Fibroblast of skin of right quadriceps (primary cell): ENCODE measurements at regions not wholly inside any gene's neighbourhood (a gene's known extent, or its start where the extent isn't known, plus 50 kb on each side); places are given as distances from the start of the nearest gene placed in this dataset.

Experiments used
- DNase-seq: peaks from one replicate; pipeline ENCODE4 v3.0.0-alpha.2; 2013

DNA sequence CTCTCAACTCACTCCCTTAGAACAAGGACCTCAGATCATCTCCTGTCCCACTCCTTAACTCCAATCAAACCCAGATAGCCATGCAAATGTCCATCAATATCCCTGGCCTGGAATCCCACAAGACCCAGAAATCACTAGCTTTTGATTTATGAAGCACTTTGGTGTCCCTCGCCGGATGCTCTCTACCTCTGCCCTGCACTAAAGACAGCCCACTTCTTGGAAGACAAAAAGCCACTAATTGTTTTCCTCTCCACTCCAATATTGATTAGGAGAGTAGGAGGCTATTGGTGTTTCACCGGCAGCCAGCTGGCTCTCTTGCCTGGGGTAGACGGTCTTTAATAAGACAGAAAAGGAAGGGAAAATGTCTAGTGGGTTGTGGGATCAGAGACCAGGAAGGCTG lies 221.2 kb downstream of the BUD13 start:
- DNase-seq, result no peak

DNA sequence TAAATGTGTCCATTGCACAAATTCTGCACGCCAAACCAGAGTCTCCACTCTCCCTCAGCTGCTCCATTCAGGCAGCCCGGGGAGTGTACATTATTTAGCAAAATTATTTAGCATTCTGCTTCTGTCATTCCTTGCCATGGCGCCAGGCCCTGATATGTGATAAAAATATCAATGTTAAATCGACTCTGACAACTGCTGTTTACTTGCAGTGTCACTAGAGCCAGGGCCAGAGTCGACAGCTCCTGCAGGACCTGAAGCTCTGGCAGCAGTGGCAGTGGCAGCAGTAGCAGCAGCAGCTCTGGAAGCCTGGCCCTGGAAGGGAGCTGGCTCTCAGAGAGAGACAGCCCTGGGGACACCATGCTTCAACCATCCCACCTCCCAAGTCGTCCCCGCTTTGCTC lies 224.5 kb downstream of the BUD13 start:
- no peak for DNase-seq

DNA sequence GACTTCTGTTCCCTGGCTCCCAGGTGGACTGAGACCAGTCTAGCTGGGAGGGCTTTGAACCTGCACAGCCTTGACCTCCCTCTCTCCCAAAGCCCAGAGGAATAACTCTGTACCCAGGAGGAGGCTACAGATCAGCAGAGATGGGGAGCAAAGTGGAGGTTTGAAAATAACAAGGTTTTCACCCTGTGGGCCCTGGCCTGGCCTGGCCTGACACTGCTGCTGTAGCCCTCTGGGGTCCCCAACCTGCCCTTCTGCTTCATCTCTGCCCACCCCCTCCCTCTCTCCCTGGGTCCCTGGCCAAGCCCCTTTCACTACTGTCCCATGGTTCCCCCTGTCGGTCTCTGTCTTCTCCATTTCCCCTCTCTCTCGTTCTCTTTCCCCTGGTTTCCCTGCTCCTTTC lies 225.2 kb downstream of the BUD13 start:
- DNase-seq, result no peak

DNA sequence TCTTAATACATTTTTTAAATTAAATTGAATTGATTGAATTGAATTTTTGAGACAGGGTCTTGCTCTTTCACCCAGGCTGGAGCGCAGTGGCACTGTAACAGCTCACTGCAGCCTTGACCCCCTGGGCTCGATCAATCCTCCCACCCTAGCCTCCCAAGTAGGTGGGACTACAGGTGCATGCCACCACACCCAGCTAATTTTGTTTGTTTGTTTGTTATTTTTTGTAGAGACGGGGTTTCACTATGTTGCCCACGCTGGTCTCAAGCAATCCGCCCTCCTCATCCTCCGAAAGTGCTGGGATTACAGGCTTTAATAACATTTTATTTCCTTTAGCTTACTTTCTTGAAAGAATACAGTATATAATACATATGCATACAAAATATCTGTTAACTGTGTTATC lies 226.9 kb downstream of the BUD13 start:
- no peak for DNase-seq

DNA sequence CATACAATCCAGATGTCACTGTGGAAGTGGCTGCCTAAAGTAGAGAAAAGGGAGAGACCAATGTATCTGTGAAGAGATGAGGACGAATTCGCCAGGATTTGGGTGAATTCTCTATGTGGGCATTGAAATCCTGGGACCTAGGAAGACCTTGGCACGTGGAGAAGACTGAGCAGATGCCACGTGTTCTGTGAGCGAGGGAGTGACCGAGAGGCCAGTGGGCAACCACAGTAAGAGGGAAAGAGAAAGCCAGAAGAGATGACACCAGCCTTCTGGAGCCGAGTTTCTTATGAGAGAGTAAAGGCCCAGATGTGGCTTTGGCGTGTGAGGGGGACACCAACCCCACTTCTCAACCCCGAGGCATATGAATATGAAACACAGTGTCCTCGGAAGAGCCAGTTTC lies 228.1 kb downstream of the BUD13 start:
- no peak for DNase-seq

DNA sequence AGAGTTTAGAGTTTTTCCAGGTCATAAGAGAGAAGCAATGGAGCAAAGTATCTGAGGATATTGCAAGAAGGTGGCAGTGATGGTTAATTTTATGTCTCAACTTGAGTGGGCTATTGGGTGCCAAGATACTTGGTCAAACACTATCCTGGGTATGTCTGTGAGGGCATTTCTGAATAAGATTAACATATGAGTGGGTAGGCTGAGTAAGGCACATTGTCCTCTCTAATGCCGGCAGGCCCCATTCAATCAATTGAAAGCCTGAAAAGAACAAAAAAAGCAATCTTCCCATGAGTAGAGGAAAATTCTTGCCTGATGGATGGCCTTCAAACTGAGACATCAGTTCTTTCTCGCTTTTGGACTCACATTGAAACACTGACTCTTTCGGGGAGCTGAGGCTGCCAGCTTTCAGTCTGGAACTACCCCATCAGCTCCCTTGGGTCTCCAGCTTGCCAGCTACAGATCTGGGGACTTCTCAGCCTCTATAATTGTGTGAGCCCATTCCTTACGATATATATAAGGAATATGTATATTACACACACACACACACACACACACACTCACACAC lies 228.8 kb downstream of the BUD13 start:
- no peak for DNase-seq

DNA sequence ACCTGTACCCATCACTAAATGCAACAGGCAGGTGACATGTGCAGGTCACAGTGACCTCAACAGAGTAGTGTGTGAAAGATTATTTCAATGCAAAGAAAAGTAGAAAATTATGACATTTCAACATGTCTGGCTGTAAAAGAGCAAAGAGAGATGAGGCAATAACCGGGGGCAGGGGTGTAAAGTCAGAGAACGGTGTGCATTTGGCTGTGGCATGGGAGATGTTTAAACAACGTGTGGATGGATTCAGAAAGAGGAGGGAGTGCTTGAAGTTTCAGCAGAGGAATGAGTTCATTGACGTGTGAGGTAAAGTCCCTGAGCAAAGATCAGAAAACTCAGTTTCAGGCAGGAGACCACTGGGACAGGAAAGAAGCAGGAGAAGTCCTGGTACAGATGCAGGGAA lies 229.7 kb downstream of the BUD13 start:
- no peak for DNase-seq

DNA sequence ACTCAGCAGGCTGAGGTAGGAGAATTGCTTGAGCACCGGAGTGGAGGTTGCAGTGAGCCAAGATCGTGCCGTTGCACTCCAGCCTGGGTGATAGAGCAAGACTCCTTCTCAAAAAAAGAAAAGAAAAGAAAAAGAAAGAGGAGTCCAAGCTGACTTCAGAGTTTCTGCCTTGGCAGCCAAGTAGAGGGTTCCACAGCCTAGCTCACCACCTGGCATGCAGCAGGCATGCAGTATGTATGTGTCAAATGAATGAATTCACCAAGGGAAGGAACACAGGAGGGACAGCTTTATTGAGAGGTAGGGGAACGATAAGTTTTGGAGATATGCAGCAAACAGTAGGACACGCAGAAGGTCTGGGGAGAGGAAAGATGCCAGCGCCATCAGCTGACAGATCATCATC lies 230.4 kb downstream of the BUD13 start:
- DNase-seq, result no peak

DNA sequence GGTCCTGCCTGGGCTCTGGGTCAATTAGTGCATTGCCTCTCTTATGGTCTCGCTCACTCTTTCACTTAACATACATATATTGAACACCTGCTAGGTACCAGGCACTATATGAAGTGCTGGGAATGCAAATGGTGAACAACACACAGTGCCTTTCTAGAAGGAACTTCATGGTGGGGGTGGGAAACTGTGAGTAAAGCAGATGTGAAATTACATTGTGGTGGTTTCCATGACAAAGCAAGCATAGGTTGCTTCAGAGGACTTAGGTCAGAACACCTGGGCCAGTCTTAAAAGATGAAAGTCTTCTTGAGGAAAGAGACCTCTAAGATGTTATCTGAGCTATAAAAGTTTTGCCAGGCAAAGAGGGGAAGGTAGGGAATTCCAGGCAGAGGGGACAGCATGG lies 231.3 kb downstream of the BUD13 start:
- DNase-seq, result no peak

DNA sequence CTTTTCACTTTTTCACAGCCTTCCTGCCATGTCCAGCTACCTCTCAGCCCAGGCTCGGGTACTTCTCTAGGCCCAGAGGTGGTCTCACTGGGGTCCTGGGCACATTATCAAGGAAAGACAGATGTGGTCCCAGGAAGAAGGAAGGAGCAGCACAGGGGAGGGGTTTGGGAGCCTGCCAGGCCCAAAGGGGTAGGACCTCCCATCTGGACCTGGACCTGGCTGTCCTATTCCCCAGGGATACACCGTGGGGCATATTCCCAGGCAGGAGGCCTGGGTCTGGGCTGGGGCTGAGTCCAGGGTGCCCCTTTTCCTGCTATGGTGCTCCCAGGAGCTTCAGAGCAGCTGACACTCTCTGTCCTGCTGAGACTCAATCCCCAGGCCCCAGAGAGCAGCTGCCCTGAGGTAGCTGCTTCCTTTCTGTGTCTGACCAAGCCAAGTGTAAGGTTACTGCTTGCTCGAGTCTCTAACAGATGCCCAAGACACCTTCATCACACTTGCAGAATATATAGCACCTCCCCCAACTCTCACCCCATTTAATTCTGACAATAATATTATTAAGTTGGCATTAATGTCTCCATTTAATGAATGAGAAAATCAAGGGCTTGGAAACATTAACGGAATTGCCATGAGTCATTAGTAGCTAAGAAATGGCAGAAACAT lies 232.0 kb downstream of the BUD13 start:
- DNase-seq, result no peak

DNA sequence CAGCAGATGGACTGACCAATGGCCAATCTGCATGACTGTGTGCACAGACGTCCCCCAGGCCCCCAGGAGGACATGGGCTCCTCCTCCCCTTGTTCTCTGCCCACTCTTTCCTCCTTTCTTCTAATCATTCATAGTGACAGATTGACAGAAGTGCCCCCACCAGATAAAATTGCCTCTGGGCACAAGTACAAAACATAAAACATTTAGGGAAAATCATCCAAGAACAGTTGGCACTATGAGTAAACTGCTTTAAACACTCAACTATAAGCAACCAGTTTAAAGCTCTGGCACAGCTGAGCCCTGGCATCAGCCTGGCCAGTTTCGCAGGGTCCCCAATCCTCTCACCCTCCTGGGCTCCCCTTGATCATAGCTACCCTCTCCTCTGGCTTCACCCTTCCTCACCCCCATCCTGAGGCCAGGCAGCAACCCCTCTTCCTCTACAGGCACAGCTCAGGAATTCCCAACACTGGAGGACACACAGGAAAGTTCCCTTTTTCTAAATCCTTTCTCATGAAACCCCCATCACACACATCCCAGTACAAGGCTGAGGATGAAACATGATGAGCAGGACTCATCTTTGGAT lies 232.9 kb downstream of the BUD13 start:
- DNase-seq, result no peak

DNA sequence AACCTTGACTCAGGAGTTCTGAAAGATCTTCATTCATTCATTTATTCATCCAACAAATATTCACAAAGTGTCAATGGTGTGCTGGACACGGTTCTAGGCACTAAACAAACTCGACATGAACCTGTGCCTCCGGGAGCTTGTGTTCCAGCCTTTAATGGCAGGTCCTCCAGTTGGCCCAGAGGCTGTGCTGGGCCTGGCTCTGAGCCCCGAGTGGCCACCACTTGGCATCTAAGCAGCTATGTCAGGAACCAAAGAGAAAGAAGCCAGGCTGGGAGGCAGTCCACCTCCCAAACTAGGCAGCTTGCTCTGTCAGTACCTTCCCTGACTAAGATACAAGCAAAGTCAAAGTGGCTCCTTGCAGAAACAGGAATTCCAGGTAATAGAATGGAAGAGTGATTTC lies 233.6 kb downstream of the BUD13 start:
- DNase-seq, result no peak

DNA sequence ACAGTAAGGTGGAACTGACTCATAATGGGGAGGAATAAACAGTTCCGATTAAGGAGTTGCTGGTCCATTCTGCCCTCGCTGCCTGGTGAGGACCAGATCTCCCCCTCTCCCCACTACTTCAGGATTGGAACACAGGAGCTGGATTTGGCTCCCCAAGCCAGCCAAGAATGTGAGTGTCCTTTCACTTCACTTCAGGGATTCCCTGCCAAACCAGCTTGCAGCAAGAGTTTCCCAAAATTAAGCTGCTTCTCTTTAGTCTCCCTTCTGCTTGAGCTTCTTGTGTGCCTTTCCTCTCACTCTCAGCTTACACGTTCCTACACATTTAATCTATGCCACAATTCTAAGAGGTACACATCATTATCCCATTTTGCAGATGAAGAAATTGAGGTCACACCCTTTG lies 234.1 kb downstream of the BUD13 start:
- DNase-seq, result no peak

DNA sequence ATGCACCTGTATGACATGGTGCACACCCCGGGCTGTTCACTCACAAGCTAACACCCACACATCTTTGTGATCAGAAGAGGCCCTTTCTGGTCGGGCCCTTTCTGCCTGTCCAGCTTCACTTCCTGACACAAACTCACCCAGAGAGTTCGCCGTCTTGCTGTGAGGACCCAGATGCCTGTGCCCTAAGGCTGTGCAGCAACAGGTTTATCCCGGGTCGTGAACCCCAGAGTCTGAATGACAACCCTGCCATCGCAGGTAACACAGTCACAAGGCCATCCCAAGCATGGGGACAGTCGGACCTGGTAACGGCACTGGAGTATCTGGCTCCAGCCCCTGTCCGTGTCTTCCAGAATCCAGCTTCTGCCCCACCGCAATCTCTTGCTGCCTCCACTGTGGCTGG lies 235.1 kb downstream of the BUD13 start:
- DNase-seq, result no peak

DNA sequence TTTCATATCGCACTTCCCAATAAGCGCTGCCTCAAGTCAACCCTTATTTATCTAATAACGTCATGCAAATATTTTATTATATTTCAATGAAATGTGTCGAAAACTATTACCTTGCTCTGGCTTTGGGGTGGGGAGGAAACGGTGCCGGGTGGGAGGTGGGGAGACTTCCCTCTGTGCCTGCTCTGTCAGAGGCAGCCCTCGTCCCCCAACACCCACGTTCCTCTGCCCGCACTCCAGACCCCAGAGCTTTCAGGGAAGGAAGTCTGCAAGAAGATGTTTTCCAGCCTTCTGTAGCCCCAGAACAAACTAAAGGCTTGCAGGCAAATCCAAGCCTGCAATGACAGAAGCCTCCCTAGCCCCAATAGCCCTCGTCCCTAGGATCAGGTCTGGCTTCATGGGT lies 235.7 kb downstream of the BUD13 start:
- no peak for DNase-seq

DNA sequence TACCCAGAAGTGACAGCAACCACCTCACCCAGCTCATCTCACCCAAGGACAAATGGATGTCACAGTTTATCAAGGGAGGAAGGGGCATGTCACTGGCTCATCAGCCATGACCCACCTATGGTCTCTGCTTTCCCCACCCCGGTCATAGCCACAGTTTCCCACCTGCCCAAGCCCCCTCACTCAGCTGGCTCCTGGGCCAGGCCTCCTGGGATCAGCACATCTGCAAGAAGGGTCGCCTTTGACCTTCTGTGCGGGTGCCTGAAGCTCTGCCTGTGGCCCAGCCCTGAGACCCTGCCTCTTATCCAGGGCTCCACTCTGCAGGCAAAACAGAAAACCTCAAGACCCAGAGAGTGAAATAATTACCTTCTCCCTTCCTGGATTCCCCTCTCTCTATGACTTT lies 236.4 kb downstream of the BUD13 start:
- no peak for DNase-seq

DNA sequence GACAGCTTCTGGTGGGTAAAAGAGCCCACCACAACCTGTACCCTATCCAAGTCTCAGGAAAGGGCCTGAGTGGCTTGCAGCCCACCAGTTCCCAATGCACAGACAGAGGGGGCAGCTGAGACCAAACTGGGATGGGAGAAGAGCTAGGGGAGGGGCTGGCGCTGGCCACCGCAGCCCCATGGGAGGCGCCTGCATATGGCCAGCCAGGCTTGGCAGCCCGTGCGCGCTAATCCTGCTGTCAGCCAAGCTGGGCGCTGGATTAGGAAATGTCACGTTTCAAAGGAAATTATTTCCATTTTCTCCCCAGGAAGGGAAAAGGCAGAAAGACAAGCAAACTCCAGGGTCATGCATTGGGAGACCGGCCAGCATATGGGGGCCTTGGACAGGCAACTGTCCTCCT lies 236.8 kb downstream of the BUD13 start:
- DNase-seq, result no peak

DNA sequence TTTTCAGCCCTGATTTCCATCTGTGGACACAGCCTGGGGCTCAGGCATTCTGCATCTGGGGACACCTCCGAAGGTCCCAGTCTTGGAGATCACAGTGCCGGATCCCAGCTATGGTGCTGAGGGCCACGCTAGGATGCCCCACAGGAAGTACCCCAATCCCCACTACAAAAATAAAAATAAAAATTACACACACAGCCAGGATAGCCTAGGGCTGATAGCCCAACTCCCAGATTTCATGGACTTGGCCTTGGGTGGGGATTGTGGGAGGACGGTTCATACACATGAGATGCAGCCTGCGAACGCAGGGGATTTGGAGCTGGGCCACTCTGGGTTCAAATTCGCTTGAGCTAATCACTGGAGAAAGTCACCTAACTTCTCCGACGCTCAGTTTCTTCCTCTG lies 237.7 kb downstream of the BUD13 start:
- no peak for DNase-seq

DNA sequence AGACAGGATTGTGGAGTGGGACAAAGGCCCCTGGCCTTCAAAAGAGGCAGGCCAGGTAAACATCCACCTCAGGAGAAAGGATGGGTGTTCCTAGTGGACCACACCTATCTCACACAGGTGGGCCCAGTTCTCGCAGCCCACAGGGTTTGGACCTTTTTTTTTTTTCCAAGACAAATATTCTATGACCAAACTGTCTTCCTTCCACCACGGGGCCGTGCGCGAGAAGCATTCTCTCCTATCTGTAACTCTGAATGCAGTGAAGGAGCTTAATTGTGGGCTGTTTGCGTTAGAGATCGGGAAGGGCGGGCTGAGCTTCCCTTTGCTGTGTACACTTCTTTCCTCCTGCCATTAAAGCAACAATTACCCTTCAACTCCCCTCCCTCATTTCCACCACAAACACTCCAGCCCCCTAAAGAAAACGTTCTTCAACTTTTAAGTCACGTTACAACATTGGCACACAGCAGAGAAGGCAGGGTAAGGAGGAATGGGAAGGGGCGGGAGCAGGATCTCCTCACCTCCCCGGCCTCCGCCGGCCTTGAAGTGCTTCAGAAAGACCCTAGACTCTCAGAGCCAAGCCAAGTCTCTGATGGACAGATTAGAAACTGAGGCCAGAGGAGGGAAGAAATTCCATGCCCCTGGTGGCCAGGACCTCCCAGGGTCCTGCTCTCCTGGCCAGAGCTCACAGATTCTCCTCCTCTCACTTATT lies 238.4 kb downstream of the BUD13 start:
- no peak for DNase-seq

DNA sequence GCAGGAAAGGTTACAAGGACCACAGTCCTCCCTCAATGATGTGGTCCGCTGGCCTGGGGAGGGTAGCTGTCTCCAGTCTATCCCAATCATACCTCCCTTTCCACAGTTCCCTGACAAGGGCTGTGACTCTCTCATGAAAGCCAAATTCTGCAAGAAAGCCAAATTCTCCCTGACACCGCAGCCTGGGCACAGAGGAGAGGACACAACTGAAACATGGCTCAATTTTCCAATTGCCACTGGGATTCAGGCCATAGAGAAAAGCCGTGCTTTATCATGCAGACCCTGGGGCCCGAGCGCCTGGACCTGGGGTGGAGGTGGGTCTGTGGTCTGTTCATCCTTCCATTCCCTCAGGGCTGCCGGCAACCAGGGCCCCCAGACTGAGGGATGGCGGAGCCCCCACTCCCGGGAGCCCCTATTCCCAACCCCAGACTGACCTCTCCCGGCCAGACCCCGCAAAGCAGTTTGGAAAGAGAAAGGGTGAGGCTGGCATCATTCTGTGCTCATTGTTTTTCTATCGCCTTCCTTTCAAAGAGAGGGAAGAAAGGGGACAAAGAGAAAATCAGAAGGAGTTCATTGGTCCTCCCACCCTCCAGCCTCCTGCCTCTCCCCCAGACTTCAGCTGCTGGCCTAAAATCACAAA lies 239.5 kb downstream of the BUD13 start:
- DNase-seq, result no peak

DNA sequence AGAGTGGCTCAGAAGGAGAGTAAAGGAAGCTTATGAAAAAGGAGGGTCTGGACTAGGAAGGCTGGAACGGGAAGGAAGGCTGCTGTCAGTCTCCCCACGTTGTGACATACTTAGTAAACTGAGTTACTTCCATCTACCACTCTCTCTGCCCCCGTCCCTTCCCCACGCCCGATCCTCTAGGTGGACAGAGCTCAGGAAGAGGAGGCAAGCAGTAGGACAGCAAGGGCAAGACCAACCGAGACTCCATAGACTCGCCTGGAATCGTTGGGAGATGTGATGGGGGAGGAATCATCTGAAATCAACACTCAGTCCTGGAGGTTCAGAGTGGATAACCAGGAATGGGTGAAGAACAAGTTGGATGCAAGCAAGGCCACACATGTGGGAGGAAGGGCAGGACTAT lies 240.7 kb downstream of the BUD13 start:
- no peak for DNase-seq

DNA sequence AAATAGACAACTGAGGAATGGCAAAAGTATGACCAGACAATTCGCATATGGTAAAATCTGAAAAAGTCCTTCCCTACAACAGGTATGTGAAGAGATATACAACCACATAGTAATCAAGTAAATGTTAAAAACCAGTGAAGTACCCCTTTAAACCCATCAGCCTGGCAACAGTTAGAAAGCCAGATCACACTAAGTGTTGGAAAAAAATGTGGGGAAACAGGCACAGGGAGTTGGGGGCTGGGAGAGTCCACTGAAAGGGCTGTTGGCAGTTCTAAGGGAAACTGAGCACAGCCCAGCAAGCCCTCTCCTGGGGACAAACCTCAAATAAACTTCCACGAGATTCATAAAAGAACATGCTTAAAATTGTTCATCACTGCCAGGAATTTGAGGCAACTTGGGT lies 242.1 kb downstream of the BUD13 start:
- DNase-seq, result no peak

DNA sequence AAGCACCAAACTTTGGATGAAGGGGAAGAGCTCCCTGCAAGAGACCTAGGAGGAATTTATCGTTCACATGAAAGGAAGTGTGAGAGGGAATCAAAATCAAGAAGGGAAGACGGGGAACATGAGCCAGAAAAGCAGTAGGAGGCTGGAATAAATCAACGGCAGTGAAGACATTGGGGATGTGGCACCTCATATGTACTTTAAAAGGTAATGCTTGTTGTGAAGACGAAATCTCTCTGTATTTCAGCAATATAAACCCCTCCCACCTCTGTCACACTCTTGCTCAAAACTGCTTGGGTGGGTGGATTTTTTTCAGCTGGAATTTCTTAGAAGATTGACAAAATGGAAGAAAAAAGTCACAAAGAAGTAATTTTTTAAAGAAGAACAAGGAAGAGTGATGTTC lies 243.5 kb downstream of the BUD13 start:
- DNase-seq, result no peak
